ENCODE measurements at regions not wholly inside any gene's neighbourhood (a gene's known extent, or its start where the extent isn't known, plus 50 kb on each side); places are given as distances from the start of the nearest gene placed in this dataset.

DNA sequence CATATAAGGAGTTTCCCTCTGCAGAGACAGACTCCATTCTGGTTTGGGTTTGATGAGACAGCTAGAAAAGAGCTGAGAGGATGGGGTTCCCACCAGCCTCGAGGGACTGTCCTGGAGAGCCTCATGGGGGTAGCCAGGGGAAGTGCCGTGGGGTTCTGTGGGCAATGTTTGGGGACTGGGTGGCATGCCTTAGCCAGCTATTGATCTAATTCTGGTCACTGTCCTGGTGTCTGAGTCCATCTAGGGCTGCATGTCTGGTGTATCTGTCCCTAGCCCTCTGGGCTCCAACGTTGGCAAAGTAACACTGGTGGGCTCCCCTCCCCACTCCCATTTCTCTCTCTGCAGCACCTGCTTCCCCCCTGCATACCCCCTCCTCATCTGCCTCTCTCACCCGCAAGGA is 135.4 kb downstream of the SMIM20 start:
- TF ChIP-seq CTCF (IDR thresholded peaks at IDR 0.05), result no peak
- no peak for TF ChIP-seq POLR2AphosphoS5 (IDR thresholded peaks at IDR 0.05; ENCODE audit: low read depth, low read length)
- TF ChIP-seq SIN3A (IDR thresholded peaks at IDR 0.05; ENCODE audit: borderline replicate concordance, insufficient read depth, low read depth, low read length), result no peak
- no peak for TF ChIP-seq TCF7L2 (IDR thresholded peaks at IDR 0.05; ENCODE audit: low read depth, low read length)

Data from Panc1 (cell line).